Adrenal gland (tissue), 9 donors: ENCODE measurements at regions not wholly inside any gene's neighbourhood (a gene's known extent, or its start where the extent isn't known, plus 50 kb on each side); places are given as distances from the start of the nearest gene placed in this dataset.

Experiments used
- DNase-seq, 7 donors: peaks; one replicate each; pipeline ENCODE4 v3.0.0-alpha.2; 2019 to 2020
- H3K27ac ChIP-seq, 5 donors: fragments of 200-600 bp; sonication (generic) in 4 of 5; 1 replicate in 3 of 5; 2 replicates in 2 of 5; pipeline versions ENCODE4 v1.5.1 to v1.8.0; 2016 to 2020; ENCODE audit warnings: mild to moderate bottlenecking in 1 of 5
- H3K27me3 ChIP-seq: fragments of 200-600 bp; 2 replicates; pipeline ENCODE4 v1.8.0; 2021
- H3K36me3 ChIP-seq, 2 donors: fragments of 200-600 bp; replicated peaks in 1 of 2; 1 replicate in 1 of 2; 2 replicates in 1 of 2; pipeline versions ENCODE4 v1.5.1 to v1.8.0; 2018 to 2022
- H3K4me1 ChIP-seq, 2 donors: fragments of 200-600 bp; replicated peaks in 1 of 2; 1 replicate in 1 of 2; 2 replicates in 1 of 2; pipeline versions ENCODE4 v1.5.1 to v1.8.0; 2018 to 2021
- H3K4me3 ChIP-seq, 4 donors: fragments of 200-600 bp; sonication (generic) in 3 of 4; one replicate each; pipeline ENCODE4 v1.5.1; 2016 to 2018
- H3K9me3 ChIP-seq, 3 donors: fragments of 200-600 bp; sonication (generic) in 1 of 3; replicated peaks in 1 of 3; 1 replicate in 2 of 3; 2 replicates in 1 of 3; pipeline versions ENCODE4 v1.5.1 to v1.8.0; 2016 to 2021
- POLR2A ChIP-seq, 2 donors: fragments of 450-650 bp; IDR thresholded peaks; one replicate each; pipeline ENCODE4 v1.6.1; 2017; ENCODE audit warnings: antibody characterized with exemption in 2 of 2, mild to moderate bottlenecking in 2 of 2, moderate library complexity in 1 of 2
- WGBS, 4 donors: extraction: QIAGEN DNeasy Blood & Tissue Kit in 2 of 4; methylation state at CpG; one replicate each; pipeline versions ENCODE4 v1.1.5 to v1.1.7; 2013 to 2017; 5-methylcytosine and 5-hydroxymethylcytosine counted together
- intact Hi-C, 2 donors: fragments of 100-400 bp; cut with DNase I; formaldehyde crosslinking; loops; one replicate each; pipeline versions ENCODE4 v1.14.1 to v1.15.0; 2022 to 2023
- TF ChIP-seq, protein P1 (sequence below), 6 experiments: fragments of 450-650 bp in 4 of 6; fragments of 200-600 bp in 2 of 6; sonication (generic) in 1 of 6; IDR thresholded peaks; 1 replicate in 5 of 6; 2 replicates in 1 of 6; pipeline versions ENCODE4 v1.5.1 to v1.8.0; 2016 to 2021; ENCODE audit warnings: antibody characterized with exemption in 6 of 6, mild to moderate bottlenecking in 2 of 6, moderate library complexity in 1 of 6
- donor health status: healthy with polysubstance abuse.
- donor health status: Bipolar disorder and iron deficiency.
- donor health status: DM: yes; HTN: yes; CAD: no.
- donor health status: DM: no; HTN: no; CAD: no.
- donor health status: DM: no; HTN: no; CAD: no.

DNA sequence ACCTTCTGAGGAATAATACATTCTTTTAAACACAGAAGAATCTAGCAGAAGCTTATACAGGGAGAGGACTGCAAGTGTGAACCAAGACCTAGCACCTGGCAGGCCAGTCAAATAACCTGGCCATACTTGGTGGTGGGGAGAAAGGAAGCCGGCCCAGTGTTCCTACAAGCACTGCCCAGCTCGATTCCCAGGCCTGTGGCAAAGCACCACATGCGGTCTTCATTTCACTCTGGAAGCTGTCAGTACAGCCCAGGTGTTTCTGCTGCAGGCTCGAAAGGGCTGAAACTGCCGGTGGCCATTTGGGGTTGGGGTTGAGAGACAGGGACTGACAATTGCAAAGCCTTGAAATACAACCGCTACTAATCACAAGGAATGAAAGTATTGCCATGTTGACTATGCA lies 50.8 kb upstream of the EGFR start:
- Histone ChIP-seq H3K36me3 (no peaks in the 10 kb centered on the region), H3K4me3 (no peak overlapping the region), H3K9me3 (no peaks in the 10 kb centered on the region), H3K27ac (no peak overlapping the region), H3K4me1 (no peaks in the 10 kb centered on the region), H3K27me3 (no peaks in the 10 kb centered on the region)
- WGBS, 4 donors, result 83 to 93% (median 88%) methylated on average over 6 of the region's 6 CpGs
- intact Hi-C loops, result no loop called here
- TF ChIP-seq, protein P1, sequence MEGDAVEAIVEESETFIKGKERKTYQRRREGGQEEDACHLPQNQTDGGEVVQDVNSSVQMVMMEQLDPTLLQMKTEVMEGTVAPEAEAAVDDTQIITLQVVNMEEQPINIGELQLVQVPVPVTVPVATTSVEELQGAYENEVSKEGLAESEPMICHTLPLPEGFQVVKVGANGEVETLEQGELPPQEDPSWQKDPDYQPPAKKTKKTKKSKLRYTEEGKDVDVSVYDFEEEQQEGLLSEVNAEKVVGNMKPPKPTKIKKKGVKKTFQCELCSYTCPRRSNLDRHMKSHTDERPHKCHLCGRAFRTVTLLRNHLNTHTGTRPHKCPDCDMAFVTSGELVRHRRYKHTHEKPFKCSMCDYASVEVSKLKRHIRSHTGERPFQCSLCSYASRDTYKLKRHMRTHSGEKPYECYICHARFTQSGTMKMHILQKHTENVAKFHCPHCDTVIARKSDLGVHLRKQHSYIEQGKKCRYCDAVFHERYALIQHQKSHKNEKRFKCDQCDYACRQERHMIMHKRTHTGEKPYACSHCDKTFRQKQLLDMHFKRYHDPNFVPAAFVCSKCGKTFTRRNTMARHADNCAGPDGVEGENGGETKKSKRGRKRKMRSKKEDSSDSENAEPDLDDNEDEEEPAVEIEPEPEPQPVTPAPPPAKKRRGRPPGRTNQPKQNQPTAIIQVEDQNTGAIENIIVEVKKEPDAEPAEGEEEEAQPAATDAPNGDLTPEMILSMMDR (IDR thresholded peaks at IDR 0.05), result no peak
- TF ChIP-seq POLR2A (IDR thresholded peaks at IDR 0.05), result no peak
- DNase-seq, result no peak
